ENCODE measurements at regions not wholly inside any gene's neighbourhood (a gene's known extent, or its start where the extent isn't known, plus 50 kb on each side); places are given as distances from the start of the nearest gene placed in this dataset.

GRCh38 chr4:130359542-130359941 is 1263.6 kb downstream of the C4orf33 start:
- POLR2A ChIA-PET, result no interaction called here

DNA sequence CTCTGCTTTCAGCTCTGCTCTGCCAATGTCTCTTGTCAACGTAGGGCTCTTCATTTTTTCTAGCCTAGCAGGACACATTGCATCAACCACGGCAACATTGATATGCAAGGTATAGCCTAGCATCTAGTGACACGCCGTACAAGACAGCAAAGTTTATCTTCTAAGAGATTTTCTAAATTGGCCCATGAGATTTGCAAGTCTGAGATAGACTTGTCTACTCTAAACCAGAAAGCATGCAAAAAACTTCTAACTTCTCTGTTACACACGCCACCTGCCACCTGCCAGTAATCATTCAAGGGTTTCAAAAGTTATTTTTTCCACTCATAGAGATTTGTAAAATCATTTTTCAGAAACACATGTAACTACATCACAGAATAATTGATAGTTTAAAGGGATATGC is 1265.7 kb downstream of the C4orf33 start:
- POLR2A ChIA-PET, result no interaction called here
- H3K4me3 ChIP-seq (ENCODE audit: low read depth, low read length), result no peak overlapping the region
- CTCF ChIA-PET, result no interaction called here
- TF ChIP-seq, protein P1, sequence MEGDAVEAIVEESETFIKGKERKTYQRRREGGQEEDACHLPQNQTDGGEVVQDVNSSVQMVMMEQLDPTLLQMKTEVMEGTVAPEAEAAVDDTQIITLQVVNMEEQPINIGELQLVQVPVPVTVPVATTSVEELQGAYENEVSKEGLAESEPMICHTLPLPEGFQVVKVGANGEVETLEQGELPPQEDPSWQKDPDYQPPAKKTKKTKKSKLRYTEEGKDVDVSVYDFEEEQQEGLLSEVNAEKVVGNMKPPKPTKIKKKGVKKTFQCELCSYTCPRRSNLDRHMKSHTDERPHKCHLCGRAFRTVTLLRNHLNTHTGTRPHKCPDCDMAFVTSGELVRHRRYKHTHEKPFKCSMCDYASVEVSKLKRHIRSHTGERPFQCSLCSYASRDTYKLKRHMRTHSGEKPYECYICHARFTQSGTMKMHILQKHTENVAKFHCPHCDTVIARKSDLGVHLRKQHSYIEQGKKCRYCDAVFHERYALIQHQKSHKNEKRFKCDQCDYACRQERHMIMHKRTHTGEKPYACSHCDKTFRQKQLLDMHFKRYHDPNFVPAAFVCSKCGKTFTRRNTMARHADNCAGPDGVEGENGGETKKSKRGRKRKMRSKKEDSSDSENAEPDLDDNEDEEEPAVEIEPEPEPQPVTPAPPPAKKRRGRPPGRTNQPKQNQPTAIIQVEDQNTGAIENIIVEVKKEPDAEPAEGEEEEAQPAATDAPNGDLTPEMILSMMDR (IDR thresholded peaks at IDR 0.05; ENCODE audit: insufficient read depth, low read depth, low read length), result no peak
- no peak for DNase-seq (ENCODE audit: low read depth)
- H3K36me3 ChIP-seq (ENCODE audit: control insufficient read depth, insufficient read depth, low read length), result no peaks in the 10 kb centered on the region
- no peaks in the 10 kb centered on the region for H3K27me3 ChIP-seq (ENCODE audit: control insufficient read depth, insufficient read depth, low read length)

More at GRCh38 chr4:130359542-130359941, 1263.6 kb downstream of the C4orf33 start:
- CTCF ChIA-PET, result no interaction called here
- TF ChIP-seq, protein P1 (IDR thresholded peaks at IDR 0.05; ENCODE audit: insufficient read depth, low read depth, low read length), result peak; percentile 41
- H3K36me3 ChIP-seq (ENCODE audit: control insufficient read depth, insufficient read depth, low read length), result no peaks in the 10 kb centered on the region
- no peak overlapping the region for H3K4me3 ChIP-seq (ENCODE audit: low read depth, low read length)
- no peak for DNase-seq (ENCODE audit: low read depth)
- no peaks in the 10 kb centered on the region for H3K27me3 ChIP-seq (ENCODE audit: control insufficient read depth, insufficient read depth, low read length)

- DNase-seq (ENCODE audit: low read depth), result no peak
- Histone ChIP-seq H3K27me3 (ENCODE audit: control insufficient read depth, insufficient read depth, low read length) (no peaks in the 10 kb centered on the region), H3K36me3 (ENCODE audit: control insufficient read depth, insufficient read depth, low read length) (no peaks in the 10 kb centered on the region), H3K4me3 (ENCODE audit: low read depth, low read length) (no peak overlapping the region)
- TF ChIP-seq, protein P1 (IDR thresholded peaks at IDR 0.05; ENCODE audit: insufficient read depth, low read depth, low read length), result no peak
- CTCF ChIA-PET, result no interaction called here
- POLR2A ChIA-PET, result no interaction called here
Measured at GRCh38 chr4:130368668-130369067, 1272.7 kb downstream of the C4orf33 start.

DNA sequence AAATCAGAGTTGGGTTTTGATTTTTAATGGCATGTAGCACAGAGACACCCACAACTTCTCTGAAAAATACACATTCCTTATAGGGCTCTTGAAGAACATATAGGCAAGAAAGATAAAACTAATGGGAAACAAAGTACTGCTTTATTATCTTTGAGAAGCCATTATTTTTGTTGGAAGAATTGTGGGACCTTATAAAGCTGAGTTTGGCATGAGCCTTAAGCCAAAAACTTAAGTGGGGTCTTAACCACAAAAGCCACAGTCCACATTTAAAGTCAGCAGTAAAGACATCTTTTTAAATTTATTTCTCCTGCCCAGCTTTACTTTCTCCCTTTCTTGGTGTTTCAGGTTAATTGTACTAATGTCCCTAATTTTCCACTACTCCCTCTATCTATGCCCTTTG is 1297.3 kb downstream of the C4orf33 start:
- H3K27me3 ChIP-seq (ENCODE audit: control insufficient read depth, insufficient read depth, low read length), result no peaks in the 10 kb centered on the region
- H3K36me3 ChIP-seq (ENCODE audit: control insufficient read depth, insufficient read depth, low read length), result no peaks in the 10 kb centered on the region
- no peak for DNase-seq (ENCODE audit: low read depth)
- ChIA-PET POLR2A (no interaction called here), CTCF (no interaction called here)
- TF ChIP-seq, protein P1 (IDR thresholded peaks at IDR 0.05; ENCODE audit: insufficient read depth, low read depth, low read length), result no peak
- no peak overlapping the region for H3K4me3 ChIP-seq (ENCODE audit: low read depth, low read length)

DNA sequence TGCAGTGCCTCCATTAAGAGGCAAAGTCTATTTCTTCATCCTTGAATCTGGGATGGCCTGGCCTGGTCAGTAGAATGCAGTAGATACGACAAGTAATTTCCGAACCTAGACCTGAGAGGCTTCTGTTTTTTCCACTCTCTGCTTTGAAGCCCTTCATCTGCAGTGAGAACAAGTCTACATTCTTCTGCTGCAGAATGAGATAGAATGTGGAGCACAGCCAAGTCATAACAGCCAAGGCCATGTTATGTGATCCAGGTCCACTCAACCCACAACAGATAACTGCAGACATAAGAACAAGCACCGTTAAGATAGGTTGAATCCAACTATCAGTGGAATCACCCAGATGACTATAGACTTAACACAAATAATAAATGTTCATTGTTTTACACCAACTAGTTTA is 1297.7 kb downstream of the C4orf33 start:
- TF ChIP-seq, protein P1 (IDR thresholded peaks at IDR 0.05; ENCODE audit: insufficient read depth, low read depth, low read length), result no peak
- no peak overlapping the region for H3K4me3 ChIP-seq (ENCODE audit: low read depth, low read length)
- H3K36me3 ChIP-seq (ENCODE audit: control insufficient read depth, insufficient read depth, low read length), result no peaks in the 10 kb centered on the region
- ChIA-PET CTCF (no interaction called here), POLR2A (no interaction called here)
- H3K27me3 ChIP-seq (ENCODE audit: control insufficient read depth, insufficient read depth, low read length), result no peaks in the 10 kb centered on the region
- no peak for DNase-seq (ENCODE audit: low read depth)
